Kidney capillary endothelial cell (primary cell): ENCODE measurements at regions not wholly inside any gene's neighbourhood (a gene's known extent, or its start where the extent isn't known, plus 50 kb on each side); places are given as distances from the start of the nearest gene placed in this dataset.
"Not testable (repeated sequence)": the region's sequence is repeated elsewhere in the genome, so short reads cannot be mapped to it uniquely, and the experiment has no call there.

ENCODE experiments used
- DNase-seq: peaks from one replicate; pipeline ENCODE4 v3.0.0-alpha.2; 2018; ENCODE audit warnings: low spot score

DNA sequence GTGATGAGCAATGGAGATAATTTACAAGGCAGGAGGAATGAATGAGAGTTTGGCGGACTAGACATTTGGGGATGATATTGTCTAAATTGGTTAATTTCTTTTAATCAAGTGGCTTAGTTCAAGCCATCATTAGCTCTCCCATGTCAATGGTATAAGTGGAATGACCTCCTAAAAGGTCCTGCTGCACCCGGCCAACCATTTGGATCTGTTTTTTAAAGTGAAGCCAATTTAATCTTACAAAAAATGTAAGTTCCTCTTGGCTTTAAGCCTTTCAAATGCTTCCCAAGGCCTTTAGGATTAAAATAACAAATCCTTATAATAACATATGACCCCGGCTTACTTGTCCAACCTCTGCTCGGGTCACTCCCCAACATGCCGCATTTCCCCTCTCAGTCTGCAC, 484.4 kb upstream of the ADAMTS9 start:
- no peak for DNase-seq

GRCh38 chr3:65170390-65171042, 482.7 kb upstream of the ADAMTS9 start:
- peak; percentile 62 for DNase-seq

GRCh38 chr3:65169961-65170360, 482.2 kb upstream of the ADAMTS9 start:
- DNase-seq, result no peak

GRCh38 chr3:65168547-65168946, 480.7 kb upstream of the ADAMTS9 start:
- peak; percentile 88 for DNase-seq

- no peak for DNase-seq
Measured at GRCh38 chr3:65166531-65166930, 478.7 kb upstream of the ADAMTS9 start.

- DNase-seq, result no peak
Measured at GRCh38 chr3:65158023-65158422, 470.2 kb upstream of the ADAMTS9 start.

DNA sequence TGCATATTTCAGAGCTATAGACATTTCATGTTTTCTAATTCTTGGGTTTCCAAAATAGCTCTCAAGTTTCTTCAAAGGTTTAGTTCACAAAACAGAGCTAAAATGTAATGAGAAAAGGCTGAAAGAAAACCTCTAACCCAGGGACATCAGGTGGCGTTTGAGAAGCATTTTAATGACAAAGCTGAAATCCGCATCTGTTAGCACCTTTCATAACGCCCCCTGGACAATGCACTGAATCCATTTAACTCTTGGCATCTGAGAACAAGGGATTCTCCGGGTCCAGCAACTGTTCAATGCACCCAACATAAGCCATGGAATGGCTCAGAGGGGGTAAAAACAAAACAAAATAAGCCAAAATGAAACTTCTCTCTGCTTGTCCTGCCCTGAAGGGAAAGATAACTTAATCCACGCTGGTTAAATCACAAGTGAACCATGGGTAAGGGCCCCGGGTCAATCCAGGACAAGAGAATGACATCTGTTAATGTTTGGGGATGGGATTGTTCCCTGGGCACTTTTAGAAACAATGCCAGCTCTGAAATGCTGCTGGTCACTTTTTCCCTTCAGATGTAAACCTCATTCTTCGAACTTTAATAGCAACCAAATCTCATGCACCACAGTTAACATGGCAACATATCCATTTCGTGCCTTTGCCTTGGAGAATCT, 466.2 kb upstream of the ADAMTS9 start:
- no peak for DNase-seq

DNA sequence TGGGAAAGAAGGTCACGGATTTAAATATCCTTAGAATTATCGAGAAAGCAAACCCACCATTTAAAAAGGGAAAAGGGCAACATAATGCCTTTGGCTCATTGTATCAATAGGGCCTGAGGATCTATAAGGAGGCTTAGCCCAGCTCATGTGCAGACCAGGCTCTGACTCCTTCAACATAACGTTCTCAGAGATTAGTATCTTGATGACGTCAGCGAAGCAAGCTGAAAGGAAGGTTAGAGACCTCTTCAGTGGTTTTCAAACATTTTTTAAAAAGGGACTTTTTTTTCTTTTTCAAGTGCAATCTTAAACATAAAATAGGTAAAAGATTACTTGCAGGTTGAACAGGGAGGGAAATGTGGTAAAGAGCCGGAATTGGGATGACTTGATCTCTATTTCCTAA, 463.9 kb upstream of the ADAMTS9 start:
- no peak for DNase-seq

- no peak for DNase-seq
Measured at GRCh38 chr3:65149877-65150276, 462.1 kb upstream of the ADAMTS9 start.

DNA sequence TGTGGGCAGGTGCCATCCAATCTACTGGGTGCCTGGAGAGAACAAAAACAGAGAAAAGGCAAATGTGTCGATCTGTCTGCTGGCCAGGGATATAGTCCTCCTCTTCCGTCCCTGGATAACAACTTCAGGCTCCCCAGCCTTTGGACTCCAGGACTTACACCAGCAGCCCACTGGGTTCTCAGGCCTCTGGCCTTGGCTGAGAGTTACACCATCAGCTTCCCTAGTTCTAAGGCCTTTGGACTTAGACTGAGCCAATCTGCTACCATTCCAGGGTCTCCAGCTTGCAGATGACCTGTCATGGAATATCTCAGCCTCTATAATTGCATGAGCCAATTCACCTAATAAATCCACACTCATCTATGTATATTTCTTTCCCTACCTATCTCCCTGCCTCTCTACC, 460.9 kb upstream of the ADAMTS9 start:
- no peak for DNase-seq

GRCh38 chr3:65146179-65146578, 458.4 kb upstream of the ADAMTS9 start:
- DNase-seq, result no peak

- no peak for DNase-seq
Measured at GRCh38 chr3:65145680-65146079, 457.9 kb upstream of the ADAMTS9 start.

DNA sequence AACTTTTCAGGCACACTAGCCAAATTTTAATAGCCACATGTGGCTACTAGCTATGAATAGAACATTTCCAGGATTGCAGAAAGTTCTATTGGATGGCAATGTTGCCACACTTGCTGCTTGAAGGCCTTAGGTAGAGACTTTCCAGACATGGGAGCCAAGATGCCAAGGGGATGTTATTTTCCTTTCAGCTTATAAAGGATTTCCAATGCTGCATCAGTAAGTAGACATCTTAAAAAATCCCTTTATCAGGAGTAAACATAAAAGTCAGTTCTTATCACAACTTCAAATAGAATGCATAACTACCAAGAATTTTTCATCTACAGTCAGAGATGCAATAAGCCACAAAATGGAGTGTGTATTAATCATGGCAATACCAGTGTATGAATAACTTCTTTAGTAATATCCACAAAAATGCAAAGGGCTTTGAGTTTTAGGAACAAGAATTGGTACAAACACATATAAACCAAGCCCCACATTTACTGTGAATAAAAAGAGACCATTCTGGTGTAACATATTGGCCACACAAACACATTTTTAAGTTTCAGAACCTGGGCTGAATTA, 457.1 kb upstream of the ADAMTS9 start:
- DNase-seq, result no peak

DNA sequence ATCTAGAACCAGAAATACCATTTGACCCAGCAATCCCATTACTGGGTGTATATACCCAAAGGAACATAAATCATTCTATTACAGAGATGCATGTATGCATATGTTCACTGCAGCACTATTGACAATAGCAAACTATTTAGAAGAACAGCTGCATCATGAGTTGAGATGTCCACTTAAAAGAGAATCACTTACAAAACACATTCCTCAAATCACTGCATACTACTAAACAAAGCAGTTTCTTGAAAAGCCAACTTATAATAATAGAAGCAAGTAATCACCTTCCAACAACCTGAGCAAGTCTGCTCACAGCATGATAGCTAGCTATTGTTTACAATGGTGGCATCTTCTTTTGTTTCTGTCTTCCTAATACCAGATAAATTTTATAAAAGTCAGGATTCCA, 454.7 kb upstream of the ADAMTS9 start:
- DNase-seq, result no peak

DNA sequence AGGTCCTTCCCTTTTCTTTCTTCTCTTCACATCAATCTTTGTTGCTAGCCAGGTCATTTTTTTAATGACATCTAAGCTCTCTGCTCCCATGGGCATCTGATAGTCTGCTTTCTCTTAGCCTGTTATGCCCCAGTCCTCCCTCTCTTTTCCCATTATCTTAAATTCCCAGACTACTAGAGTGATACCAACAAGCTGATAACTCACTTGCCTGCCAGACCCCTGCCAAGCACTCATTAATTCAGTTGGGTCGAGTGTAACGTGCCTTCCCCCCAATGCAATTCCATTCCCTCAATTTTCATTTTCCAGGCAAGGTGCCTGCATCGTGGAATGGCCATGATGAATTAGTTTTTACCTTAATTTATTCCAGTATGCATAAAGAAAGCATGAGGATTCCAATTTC, 450.8 kb upstream of the ADAMTS9 start:
- no peak for DNase-seq

GRCh38 chr3:65133752-65134151, 446.0 kb upstream of the ADAMTS9 start:
- DNase-seq, result not testable (repeated sequence)

- DNase-seq, result no peak
Measured at GRCh38 chr3:65130782-65131181, 443.0 kb upstream of the ADAMTS9 start.

- DNase-seq, result no peak
Measured at GRCh38 chr3:65128346-65128745, 440.5 kb upstream of the ADAMTS9 start.

DNA sequence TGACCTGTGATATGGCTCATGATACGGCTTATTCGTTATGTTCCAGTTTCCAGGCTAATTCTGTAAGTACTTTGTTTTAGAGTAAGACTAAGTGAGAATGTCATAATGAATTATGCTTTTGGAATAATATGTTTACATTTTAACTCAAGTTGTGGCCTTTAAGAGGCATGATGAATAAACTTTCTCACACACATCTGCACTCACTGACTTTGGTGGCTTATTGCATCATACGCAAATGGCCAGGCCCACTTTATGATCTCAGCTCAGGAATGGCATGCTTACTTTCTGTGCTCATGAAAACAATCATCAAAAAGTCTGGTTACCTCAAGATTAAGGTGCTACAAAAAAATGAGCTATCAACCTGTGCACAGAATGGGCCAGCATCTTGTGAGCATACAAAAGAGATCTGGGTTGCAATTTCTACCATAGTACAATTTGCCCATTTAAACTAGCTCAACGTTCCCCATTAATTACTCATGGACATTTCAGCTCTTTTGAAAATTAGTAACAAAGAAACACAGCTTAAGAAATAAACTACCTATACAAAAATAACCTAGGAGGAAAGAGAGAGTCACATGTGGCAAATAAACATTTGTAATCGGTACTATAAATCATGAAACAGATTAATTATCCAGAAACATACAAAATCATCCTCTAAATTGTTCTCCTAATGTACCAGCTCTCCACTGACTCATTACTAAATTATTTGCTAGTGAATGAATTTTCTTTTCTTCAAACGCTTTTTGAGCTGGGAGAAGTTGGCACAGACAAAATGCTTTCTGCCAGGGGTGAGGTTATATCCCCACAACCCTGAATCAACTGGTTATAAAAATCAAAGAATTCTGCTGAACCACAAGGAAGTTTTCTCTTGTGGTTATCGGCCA, 439.0 kb upstream of the ADAMTS9 start:
- no peak for DNase-seq

DNA sequence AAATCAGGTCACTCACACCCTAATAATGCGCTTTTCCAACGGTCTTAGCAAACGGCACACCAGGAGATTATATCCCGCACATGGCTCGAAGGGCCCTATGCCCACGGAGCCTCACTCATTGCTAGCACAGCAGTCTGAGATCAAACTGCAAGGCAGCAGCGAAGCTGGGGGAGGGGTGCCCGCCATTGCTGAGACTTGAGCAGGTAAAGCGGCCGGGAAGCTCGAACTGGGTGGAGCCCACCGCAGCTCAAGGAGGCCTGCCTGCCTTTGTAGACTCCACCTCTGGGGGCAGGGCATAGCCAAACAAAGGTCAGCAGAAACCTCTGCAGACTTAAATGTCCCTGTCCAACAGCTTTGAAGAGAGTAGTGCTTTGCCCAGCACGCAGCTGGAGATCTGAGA, 432.4 kb upstream of the ADAMTS9 start:
- not testable (repeated sequence) for DNase-seq

DNA sequence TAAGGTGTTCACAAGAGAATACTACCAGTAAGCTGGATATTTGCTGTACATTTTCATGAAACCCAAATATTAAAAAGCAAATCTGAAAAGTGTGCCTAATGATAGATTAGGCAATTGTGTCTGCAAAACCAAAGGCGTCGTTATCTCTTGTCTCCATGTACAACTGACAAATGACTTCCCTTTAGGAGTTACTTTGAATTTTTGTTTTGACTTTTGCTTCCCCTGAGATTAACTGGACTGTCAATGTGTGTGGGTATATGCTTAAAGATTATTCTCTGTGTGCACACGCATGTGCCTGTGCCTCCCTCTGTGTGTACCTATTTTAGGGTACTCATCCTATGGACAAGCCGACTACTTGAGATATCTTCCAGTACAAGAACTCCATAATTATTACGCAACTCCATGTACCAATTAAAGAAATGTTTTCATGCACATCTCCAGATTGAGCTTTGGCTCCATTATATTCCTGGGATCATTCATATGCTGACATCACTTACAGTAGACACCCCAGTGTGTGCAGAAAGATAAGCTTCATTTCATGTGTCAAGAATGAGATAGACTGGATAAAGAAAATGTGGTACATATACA, 431.2 kb upstream of the ADAMTS9 start:
- DNase-seq, result no peak

DNA sequence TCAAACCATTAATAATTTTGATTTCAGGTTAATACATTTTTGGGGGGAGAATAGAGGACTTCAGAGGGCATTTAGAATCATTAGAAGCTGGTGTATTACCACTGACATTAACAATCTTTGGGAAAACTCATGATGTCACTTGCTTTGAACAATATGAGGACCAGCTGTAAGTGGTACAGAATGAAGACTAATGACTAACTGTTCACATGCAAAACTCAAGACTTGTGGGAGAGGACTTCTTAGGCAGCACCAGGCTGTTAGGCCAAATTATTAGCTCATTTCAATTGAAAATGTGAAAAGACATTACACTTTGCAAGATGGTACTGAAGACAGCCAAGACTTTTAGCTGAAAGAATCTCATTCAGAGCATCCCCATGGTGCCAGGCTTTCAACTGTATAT, 426.2 kb upstream of the ADAMTS9 start:
- DNase-seq, result no peak
